HUES6 (cell line): ENCODE measurements at regions not wholly inside any gene's neighbourhood (a gene's known extent, or its start where the extent isn't known, plus 50 kb on each side); places are given as distances from the start of the nearest gene placed in this dataset.
"Not testable (repeated sequence)": the region's sequence is repeated elsewhere in the genome, so short reads cannot be mapped to it uniquely, and the experiment has no call there.

Experiments used
- H3K27ac ChIP-seq: 2 replicates; pipeline ENCODE4 v1.7.0; 2013; ENCODE audit warnings: low read depth, mild to moderate bottlenecking, low read length, inconsistent platforms
- H3K27me3 ChIP-seq: 2 replicates; pipeline ENCODE4 v1.6.1; 2013; ENCODE audit warnings: low read length; ENCODE audit not compliant: control insufficient read depth, insufficient read depth
- H3K36me3 ChIP-seq: 2 replicates; pipeline ENCODE4 v1.6.1; 2013; ENCODE audit warnings: low read length; ENCODE audit not compliant: control insufficient read depth, insufficient read depth
- H3K4me1 ChIP-seq: 2 replicates; pipeline ENCODE4 v1.6.1; 2013; ENCODE audit warnings: low read length; ENCODE audit not compliant: control insufficient read depth, insufficient read depth
- H3K4me3 ChIP-seq: 2 replicates; pipeline ENCODE4 v1.5.1; 2013; ENCODE audit warnings: low read depth, low read length
- H3K9ac ChIP-seq: one replicate; pipeline ENCODE4 v1.6.1; 2013; ENCODE audit warnings: mild to moderate bottlenecking, low read length
- H3K9me3 ChIP-seq: 2 replicates; pipeline ENCODE4 v1.6.1; 2013; ENCODE audit warnings: low read depth, low read length; ENCODE audit not compliant: control insufficient read depth, insufficient read depth

DNA sequence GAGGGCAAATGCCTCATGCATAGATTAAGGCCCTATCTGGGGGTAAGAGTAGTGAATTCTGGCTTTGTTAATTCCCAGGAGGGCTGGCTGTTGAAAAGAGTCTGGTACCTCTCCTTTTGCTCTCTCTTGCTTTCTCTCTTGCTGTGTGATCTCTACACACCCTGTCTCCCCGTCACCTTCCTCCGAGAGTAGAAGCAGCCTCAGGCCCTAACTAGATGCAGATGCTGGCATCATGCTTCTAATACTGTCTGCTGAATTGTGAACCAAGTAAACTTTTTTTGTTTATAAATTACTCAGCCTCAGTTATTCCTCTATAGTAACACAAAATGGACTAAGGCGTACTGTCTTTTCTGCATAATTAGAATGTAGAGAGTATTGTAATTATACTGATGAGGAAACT lies 908.1 kb downstream of the DIPK2A start:
- no peaks in the 10 kb centered on the region for H3K9me3 ChIP-seq
- no peak overlapping the region for H3K27ac ChIP-seq
- no peaks in the 10 kb centered on the region for H3K27me3 ChIP-seq
- H3K36me3 ChIP-seq = no peaks in the 10 kb centered on the region
- H3K4me1 ChIP-seq = no peaks in the 10 kb centered on the region
- H3K4me3 ChIP-seq = no peak overlapping the region
- H3K9ac ChIP-seq = no peak overlapping the region

DNA sequence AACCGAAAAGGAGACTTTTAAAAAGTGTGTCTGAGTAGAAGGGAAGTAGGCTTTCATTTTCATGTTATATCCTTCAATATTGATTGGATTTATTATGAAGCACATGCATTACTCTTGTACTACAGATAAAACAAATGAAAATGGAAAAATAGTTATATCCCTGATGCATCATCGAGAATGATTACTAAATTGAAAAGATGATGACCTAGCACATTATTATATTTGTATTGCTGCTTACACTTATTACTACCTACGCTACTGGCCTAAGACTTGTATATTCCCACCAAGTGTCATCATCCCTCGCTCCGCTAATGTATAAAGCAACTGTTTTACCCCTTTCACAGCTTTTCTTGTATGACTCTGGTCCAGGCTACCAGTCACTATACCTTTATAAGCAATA lies 922.4 kb downstream of the DIPK2A start:
- H3K36me3 ChIP-seq = no peaks in the 10 kb centered on the region
- no peaks in the 10 kb centered on the region for H3K4me1 ChIP-seq
- H3K9ac ChIP-seq = no peak overlapping the region
- H3K9me3 ChIP-seq = no peaks in the 10 kb centered on the region
- H3K27ac ChIP-seq = no peak overlapping the region
- H3K27me3 ChIP-seq = no peaks in the 10 kb centered on the region
- H3K4me3 ChIP-seq = no peak overlapping the region

GRCh38 chr3:144894576-144894975 lies 923.0 kb downstream of the DIPK2A start:
- Histone ChIP-seq H3K9me3 (no peaks in the 10 kb centered on the region), H3K4me1 (no peaks in the 10 kb centered on the region), H3K4me3 (no peak overlapping the region), H3K36me3 (no peaks in the 10 kb centered on the region), H3K27me3 (no peaks in the 10 kb centered on the region), H3K9ac (no peak overlapping the region), H3K27ac (no peak overlapping the region)

- no peaks in the 10 kb centered on the region for H3K27me3 ChIP-seq
- H3K4me3 ChIP-seq = no peak overlapping the region
- H3K4me1 ChIP-seq = no peaks in the 10 kb centered on the region
- H3K9me3 ChIP-seq = peaks cover 7% of the 10 kb centered on the region; the same call in 1 of the 2 replicates
- H3K27ac ChIP-seq = no peak overlapping the region
- no peaks in the 10 kb centered on the region for H3K36me3 ChIP-seq
- H3K9ac ChIP-seq = no peak overlapping the region
Measured at GRCh38 chr3:144900366-144900765, 928.7 kb downstream of the DIPK2A start.

DNA sequence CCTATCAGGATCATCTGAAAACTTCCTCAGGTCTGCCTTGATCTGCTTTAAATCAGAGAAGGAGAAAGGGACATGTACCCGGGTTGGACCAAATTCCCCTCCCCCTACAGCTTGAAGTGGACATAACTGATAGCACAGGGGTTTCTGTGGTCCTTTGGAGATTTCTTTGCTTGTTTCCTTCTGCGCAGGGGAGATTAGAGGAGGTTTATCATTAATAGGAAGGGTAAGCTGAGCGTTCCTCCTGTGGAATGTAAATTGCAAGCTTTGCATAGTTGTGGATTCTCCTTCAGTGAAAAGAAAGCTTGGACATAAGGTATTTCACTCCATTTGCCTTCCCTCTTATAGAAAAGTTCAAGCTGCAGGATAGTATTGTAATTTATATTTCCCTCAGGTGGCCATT lies 936.0 kb downstream of the DIPK2A start:
- H3K9ac ChIP-seq, H3K27ac ChIP-seq, H3K27me3 ChIP-seq, H3K36me3 ChIP-seq, H3K4me1 ChIP-seq, H3K4me3 ChIP-seq: not testable (repeated sequence)
- H3K9me3 ChIP-seq = peaks cover 21% of the 10 kb centered on the region; the same call in 1 of the 2 replicates

GRCh38 chr3:144912968-144913367 lies 941.3 kb downstream of the DIPK2A start:
- Histone ChIP-seq H3K27me3 (no peaks in the 10 kb centered on the region), H3K9me3 (peaks cover 7% of the 10 kb centered on the region; the same call in 1 of the 2 replicates), H3K27ac (no peak overlapping the region), H3K4me1 (no peaks in the 10 kb centered on the region), H3K4me3 (no peak overlapping the region), H3K9ac (no peak overlapping the region), H3K36me3 (no peaks in the 10 kb centered on the region)

- H3K27ac ChIP-seq = no peak overlapping the region
- H3K9me3 ChIP-seq = 0 out of 2 replicates have a peak, but pooled peaks cover 3% of the 10 kb centered on the region
- no peak overlapping the region for H3K4me3 ChIP-seq
- H3K36me3 ChIP-seq = no peaks in the 10 kb centered on the region
- H3K4me1 ChIP-seq = no peaks in the 10 kb centered on the region
- no peak overlapping the region for H3K9ac ChIP-seq
- H3K27me3 ChIP-seq = no peaks in the 10 kb centered on the region
Measured at GRCh38 chr3:144915202-144915601, 943.6 kb downstream of the DIPK2A start.

- no peak overlapping the region for H3K9ac ChIP-seq
- H3K36me3 ChIP-seq = no peaks in the 10 kb centered on the region
- H3K4me3 ChIP-seq = no peak overlapping the region
- H3K27ac ChIP-seq = no peak overlapping the region
- no peaks in the 10 kb centered on the region for H3K4me1 ChIP-seq
- H3K9me3 ChIP-seq = no peaks in the 10 kb centered on the region
- H3K27me3 ChIP-seq = no peaks in the 10 kb centered on the region
Measured at GRCh38 chr3:144921710-144922109, 950.1 kb downstream of the DIPK2A start.

DNA sequence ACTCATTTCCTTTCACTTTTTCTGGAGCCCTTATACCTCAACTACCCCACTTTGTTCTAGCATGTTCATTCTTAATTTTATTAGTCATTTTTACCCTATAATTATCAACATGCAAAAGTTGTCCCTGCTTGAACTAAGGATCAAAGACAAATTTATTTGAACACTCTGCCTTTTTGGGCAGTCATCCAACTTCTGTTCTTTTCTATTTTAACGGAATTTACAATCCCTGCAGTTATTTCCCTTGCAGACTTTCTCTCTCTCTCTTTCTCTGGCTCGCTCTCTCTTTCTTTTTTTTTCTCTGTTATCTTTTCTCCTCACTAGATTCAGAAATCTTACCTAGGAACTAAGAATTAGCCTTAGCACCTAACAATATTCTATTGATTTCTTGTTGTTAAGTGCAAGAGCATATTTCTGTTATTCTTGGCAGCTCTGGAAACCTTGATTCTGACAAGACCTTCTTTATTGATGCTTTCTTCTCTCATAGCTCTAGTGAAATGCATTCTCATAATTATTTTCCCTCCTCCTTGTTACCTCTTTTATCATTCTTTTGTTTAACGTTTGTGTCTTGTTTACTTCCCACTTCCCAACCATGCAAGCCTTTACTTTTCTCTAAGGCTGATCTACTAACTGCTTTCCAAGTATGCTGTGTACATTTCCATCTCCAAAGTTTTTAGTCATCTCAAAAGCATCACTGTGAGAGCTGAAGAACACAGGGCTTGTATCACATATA lies 951.6 kb downstream of the DIPK2A start:
- Histone ChIP-seq H3K4me1 (no peaks in the 10 kb centered on the region), H3K4me3 (no peak overlapping the region), H3K27ac (no peak overlapping the region), H3K9me3 (no peaks in the 10 kb centered on the region), H3K36me3 (no peaks in the 10 kb centered on the region), H3K27me3 (no peaks in the 10 kb centered on the region), H3K9ac (no peak overlapping the region)

DNA sequence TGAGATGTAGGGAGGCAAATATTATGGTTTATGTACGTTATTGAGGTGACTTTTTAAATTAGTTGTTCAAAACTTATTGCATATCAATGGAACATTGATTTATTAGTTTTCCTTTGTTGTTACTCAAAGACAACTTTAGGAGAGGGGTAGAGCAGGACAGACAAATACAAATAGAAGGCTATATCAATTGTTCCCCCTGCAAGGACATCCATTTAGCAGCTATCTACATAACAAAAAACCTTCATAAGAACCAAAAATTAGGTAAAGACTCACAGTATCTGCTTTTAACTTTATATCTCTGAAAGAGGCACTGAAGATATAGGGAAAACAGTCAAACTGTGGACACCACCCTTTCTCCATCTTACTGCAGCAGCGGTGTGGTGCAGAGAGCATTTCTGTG lies 958.8 kb downstream of the DIPK2A start:
- H3K9ac ChIP-seq = no peak overlapping the region
- no peak overlapping the region for H3K27ac ChIP-seq
- H3K36me3 ChIP-seq = no peaks in the 10 kb centered on the region
- no peaks in the 10 kb centered on the region for H3K27me3 ChIP-seq
- H3K9me3 ChIP-seq = no peaks in the 10 kb centered on the region
- H3K4me1 ChIP-seq = no peaks in the 10 kb centered on the region
- no peak overlapping the region for H3K4me3 ChIP-seq

GRCh38 chr3:144931590-144931989 lies 960.0 kb downstream of the DIPK2A start:
- Histone ChIP-seq H3K36me3 (no peaks in the 10 kb centered on the region), H3K4me1 (no peaks in the 10 kb centered on the region), H3K27me3 (no peaks in the 10 kb centered on the region), H3K9me3 (no peaks in the 10 kb centered on the region), H3K4me3 (no peak overlapping the region), H3K27ac (no peak overlapping the region), H3K9ac (no peak overlapping the region)
